ENCODE measurements at regions not wholly inside any gene's neighbourhood (a gene's known extent, or its start where the extent isn't known, plus 50 kb on each side); places are given as distances from the start of the nearest gene placed in this dataset.

GRCh38 chr16:85515319-85515745, 97.8 kb upstream of the GSE1 start:
- in situ Hi-C loops (cut with HindIII; ENCODE audit: extremely low pct_ligation_motif_present, low pct_unique_long_range_greater_than_20kb) = loop anchor here (5.0 kb wide), 1 partner anchor 37 kb away; no protein-coding TSS in a partner anchor
- Histone ChIP-seq H2AFZ (ENCODE audit: low read length) (no peak overlapping the region), H3K9me3 (ENCODE audit: low read length) (no peaks in the 10 kb centered on the region), H4K20me1 (ENCODE audit: insufficient read depth, low read length) (no peaks in the 10 kb centered on the region), H3K4me3 (replicated peaks in 1 of 3; ENCODE audit: insufficient read depth in 1 of 3, low read depth in 2 of 3, low read length in 3 of 3) (peak overlapping the region; percentile 55 to 73 (median 61)), H3K4me1 (ENCODE audit: insufficient read depth, low read length) (peaks cover 51% of the 10 kb centered on the region), H3K79me2 (ENCODE audit: insufficient read depth, low read length) (no peaks in the 10 kb centered on the region), H3K4me2 (ENCODE audit: low read depth, low read length) (peak overlapping the region; percentile 98), H3K9ac (ENCODE audit: insufficient read depth, low read depth, low read length) (peak overlapping the region; percentile 92), H3K27me3 (ENCODE audit: control insufficient read depth in 1 of 2, insufficient read depth in 2 of 2, low read length in 2 of 2) (no peaks in the 10 kb centered on the region), H3K27ac (ENCODE audit: extremely low read length, insufficient read depth, low read length) (peak overlapping the region; percentile 91), H3K36me3 (replicated peaks in 1 of 2; ENCODE audit: control insufficient read depth in 1 of 2, insufficient read depth in 2 of 2, low read length in 2 of 2) (no peaks in the 10 kb centered on the region)
- WGBS (ENCODE audit: low lambda C conversion rate) = 2% methylated on average over 9 of the region's 13 CpGs
- BruUV-seq (replicated peaks) = no TSS peak
- intact Hi-C loops (cut with micrococcal nuclease; ENCODE audit: unreplicated experiment) = loop anchor here (1.0 kb wide), 1 partner anchor 42 kb away; no protein-coding TSS in a partner anchor
- DNase-seq (ENCODE audit: low spot score) (no peak), FAIRE-seq (no peak), ATAC-seq (peak; percentile 54)
- ChIA-PET CTCF (ENCODE audit: low intra/inter-chr PET ratio, low total read pairs) (interaction anchor here (1.5 kb wide), 1 partner anchor 24 kb away, joined by 5 read pairs; no protein-coding TSS in a partner anchor), POLR2A (interaction anchor here (0.8 to 4.0 kb wide), 22 partner anchors 10 to 378 kb away, joined by 3 to 235 read pairs (median 10); partner anchors contain the start of gene GSE1)
- TF ChIP-seq POGK (CRISPR knock-in tag; conservative IDR thresholded peaks at IDR 0.05) (no peak), ZNF772 (CRISPR knock-in tag; IDR thresholded peaks at IDR 0.05) (no peak), MIER3 (CRISPR knock-in tag; IDR thresholded peaks at IDR 0.05; ENCODE audit: borderline replicate concordance) (no peak), XRCC5 (optimal IDR thresholded peaks at IDR 0.05; ENCODE audit: low read length) (peak; percentile 4), SP140L (CRISPR knock-in tag; IDR thresholded peaks at IDR 0.05; ENCODE audit: borderline replicate concordance) (no peak), ZNF30 (CRISPR knock-in tag; IDR thresholded peaks at IDR 0.05) (peak; percentile 68; the same call in 1 of the 2 replicates), PAXIP1 (CRISPR knock-in tag; conservative IDR thresholded peaks at IDR 0.05) (peak; percentile 67), ASH2L (IDR thresholded peaks at IDR 0.05; ENCODE audit: insufficient read length, low read depth, low read length) (no peak), REPIN1 (CRISPR knock-in tag; IDR thresholded peaks at IDR 0.05; ENCODE audit: borderline replicate concordance, low read depth) (peak; percentile 15), ZFP90 (CRISPR knock-in tag; IDR thresholded peaks at IDR 0.05; ENCODE audit: borderline replicate concordance) (no peak), ZNF616 (CRISPR knock-in tag; IDR thresholded peaks at IDR 0.05; ENCODE audit: low read depth) (peak; percentile 14; the same call in 1 of the 2 replicates), ZNF569 (CRISPR knock-in tag; IDR thresholded peaks at IDR 0.05; ENCODE audit: borderline replicate concordance) (0 out of 2 replicates have a peak, but pooled peaks have one; percentile 11), SNAPC4 (CRISPR knock-in tag; IDR thresholded peaks at IDR 0.05) (peak; percentile 8; the same call in 1 of the 2 replicates)
